ENCODE measurements at regions not wholly inside any gene's neighbourhood (a gene's known extent, or its start where the extent isn't known, plus 50 kb on each side); places are given as distances from the start of the nearest gene placed in this dataset.
A peak's percentile ranks its signal among the peaks of the same experiment; 100 is the strongest.

DNA sequence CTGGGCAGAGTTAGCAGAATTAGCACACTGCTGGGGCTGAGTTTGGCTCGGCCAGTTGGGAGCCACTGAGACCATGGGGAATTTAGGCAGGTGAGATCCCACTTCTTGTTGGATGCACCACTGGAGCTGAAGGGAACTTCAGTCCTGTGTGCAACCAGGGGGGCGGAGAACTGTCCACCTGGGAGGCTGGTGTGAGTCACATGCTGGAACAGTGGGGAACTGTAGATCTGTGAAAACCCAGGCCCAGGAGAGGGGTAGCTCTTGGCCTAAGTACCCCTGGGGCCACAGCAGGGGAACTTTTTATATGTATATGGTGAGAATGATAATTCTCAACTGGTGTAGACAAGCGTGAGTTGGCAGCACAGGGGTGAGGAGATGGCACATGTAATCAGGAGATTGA is 237.5 kb upstream of the KIF2A start:
- no peak for TF ChIP-seq SNAI2 (CRISPR knock-in tag; IDR thresholded peaks at IDR 0.05)
- ATAC-seq: no peak

DNA sequence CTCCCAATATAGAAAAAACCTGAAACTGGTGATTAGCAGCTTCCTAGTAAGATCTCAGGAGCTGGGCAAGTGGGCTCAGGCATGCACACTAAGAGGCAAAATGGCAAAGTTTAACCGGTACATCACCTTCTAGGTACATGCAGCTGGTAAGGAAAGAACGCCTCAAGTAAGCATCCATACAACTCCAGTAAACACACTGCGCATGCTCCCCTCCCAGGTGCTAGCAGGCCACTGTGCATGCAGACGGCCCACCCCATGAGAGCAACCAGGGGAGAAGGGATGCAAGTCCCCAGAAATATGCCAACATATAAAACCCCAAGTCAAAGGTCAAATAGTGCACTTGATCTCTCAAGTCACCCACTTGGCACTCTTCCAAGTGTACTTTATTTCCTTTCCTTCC is 228.6 kb upstream of the KIF2A start:
- TF ChIP-seq OSR1 (CRISPR knock-in tag; IDR thresholded peaks at IDR 0.05) (no peak), RARB (CRISPR knock-in tag; IDR thresholded peaks at IDR 0.05) (no peak), PPARA (CRISPR knock-in tag; IDR thresholded peaks at IDR 0.05; ENCODE audit: borderline replicate concordance) (no peak), ISL1 (CRISPR knock-in tag; IDR thresholded peaks at IDR 0.05) (no peak), TOX (CRISPR knock-in tag; IDR thresholded peaks at IDR 0.05; ENCODE audit: borderline replicate concordance) (no peak), CSDC2 (CRISPR knock-in tag; IDR thresholded peaks at IDR 0.05) (no peak)
- TF ChIP-seq, protein P1, sequence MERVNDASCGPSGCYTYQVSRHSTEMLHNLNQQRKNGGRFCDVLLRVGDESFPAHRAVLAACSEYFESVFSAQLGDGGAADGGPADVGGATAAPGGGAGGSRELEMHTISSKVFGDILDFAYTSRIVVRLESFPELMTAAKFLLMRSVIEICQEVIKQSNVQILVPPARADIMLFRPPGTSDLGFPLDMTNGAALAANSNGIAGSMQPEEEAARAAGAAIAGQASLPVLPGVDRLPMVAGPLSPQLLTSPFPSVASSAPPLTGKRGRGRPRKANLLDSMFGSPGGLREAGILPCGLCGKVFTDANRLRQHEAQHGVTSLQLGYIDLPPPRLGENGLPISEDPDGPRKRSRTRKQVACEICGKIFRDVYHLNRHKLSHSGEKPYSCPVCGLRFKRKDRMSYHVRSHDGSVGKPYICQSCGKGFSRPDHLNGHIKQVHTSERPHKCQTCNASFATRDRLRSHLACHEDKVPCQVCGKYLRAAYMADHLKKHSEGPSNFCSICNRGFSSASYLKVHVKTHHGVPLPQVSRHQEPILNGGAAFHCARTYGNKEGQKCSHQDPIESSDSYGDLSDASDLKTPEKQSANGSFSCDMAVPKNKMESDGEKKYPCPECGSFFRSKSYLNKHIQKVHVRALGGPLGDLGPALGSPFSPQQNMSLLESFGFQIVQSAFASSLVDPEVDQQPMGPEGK (CRISPR knock-in tag; IDR thresholded peaks at IDR 0.05; ENCODE audit: borderline replicate concordance): no peak
- ATAC-seq: no peak

DNA sequence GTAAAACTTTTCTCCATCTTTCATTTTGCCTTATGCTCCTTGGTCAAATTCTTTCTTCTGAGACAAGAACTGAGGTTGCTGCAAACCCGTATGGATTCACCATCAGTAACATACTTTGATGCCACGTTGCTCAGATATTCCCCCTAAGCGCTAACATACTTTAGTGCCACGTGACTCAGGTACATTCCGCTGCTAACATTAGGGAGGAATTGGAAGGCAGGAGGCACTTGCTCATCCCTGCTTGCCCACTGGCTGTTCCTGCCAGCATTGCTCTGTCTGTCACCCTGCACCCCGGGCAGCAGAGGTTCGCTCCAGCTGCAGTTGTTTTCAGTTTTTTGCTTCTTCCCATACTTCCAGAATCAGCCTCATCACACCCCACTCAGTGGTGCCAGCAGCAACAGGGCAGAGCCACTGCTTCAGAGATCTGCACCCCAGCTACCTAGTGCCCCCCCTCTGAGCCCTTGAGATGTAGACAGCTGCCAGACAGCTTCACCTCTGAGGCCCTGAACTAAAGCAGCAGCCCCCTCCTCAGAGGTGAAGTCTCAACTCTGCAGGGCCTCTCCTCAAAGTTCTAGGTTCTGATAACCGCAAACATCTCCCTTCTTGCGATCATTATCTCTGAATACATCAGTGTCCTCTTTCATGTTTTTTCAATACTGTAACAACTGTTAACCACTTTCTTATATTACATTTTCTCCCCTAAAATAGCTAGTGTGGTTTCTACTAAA is 228.0 kb upstream of the KIF2A start:
- TF ChIP-seq ZC3H10 (CRISPR knock-in tag; IDR thresholded peaks at IDR 0.05): no peak
- no peak for TF ChIP-seq CSRNP3 (CRISPR knock-in tag; IDR thresholded peaks at IDR 0.05)
- TF ChIP-seq PPARA (CRISPR knock-in tag; IDR thresholded peaks at IDR 0.05; ENCODE audit: borderline replicate concordance): no peak
- no peak for TF ChIP-seq ESRRG (CRISPR knock-in tag; IDR thresholded peaks at IDR 0.05)
- no peak for ATAC-seq

DNA sequence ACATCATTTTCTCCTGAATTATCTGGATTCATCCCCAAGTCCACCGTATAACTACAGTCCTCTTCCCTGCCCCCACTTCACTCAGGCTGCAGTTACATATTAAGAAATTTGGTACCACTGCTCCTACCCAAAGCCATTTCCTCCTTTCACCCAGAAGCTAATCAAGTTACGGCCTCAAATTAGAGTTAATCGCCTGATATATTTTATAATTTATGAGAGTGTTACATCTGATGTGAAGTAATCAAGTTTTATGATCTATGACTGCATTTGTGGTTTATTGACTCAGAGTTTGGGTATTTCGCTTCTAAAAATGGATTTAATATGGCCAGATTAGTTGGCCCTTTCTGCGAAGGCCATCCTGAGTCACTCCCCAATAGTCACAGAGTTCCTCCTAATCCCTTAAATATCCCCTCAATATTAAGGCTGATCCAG is 223.6 kb upstream of the KIF2A start:
- peak; percentile 77 for ATAC-seq
- TF ChIP-seq SNAI2 (CRISPR knock-in tag; IDR thresholded peaks at IDR 0.05) (peak; percentile 80), CSRNP3 (CRISPR knock-in tag; IDR thresholded peaks at IDR 0.05) (peak; percentile 83; the same call in 1 of the 2 replicates), ZNF70 (CRISPR knock-in tag; IDR thresholded peaks at IDR 0.05) (no peak), ESRRG (CRISPR knock-in tag; IDR thresholded peaks at IDR 0.05) (0 out of 2 replicates have a peak, but pooled peaks have one; percentile 47), CSDC2 (CRISPR knock-in tag; IDR thresholded peaks at IDR 0.05) (peak; percentile 77; the same call in 1 of the 2 replicates), ZFP30 (CRISPR knock-in tag; IDR thresholded peaks at IDR 0.05) (no peak), ZNF565 (CRISPR knock-in tag; conservative IDR thresholded peaks at IDR 0.05; ENCODE audit: low read depth) (no peak), ZNF8 (CRISPR knock-in tag; IDR thresholded peaks at IDR 0.05) (peak; percentile 49), BACH2 (CRISPR knock-in tag; IDR thresholded peaks at IDR 0.05; ENCODE audit: borderline replicate concordance) (no peak), PPARA (CRISPR knock-in tag; IDR thresholded peaks at IDR 0.05; ENCODE audit: borderline replicate concordance) (no peak), ARNTL (CRISPR knock-in tag; IDR thresholded peaks at IDR 0.05; ENCODE audit: borderline replicate concordance, low read depth) (no peak), ZFP3 (CRISPR knock-in tag; IDR thresholded peaks at IDR 0.05) (peak; percentile 62; the same call in 1 of the 2 replicates), GLIS3 (CRISPR knock-in tag; IDR thresholded peaks at IDR 0.05) (peak; percentile 92; the same call in 1 of the 2 replicates), RARB (CRISPR knock-in tag; IDR thresholded peaks at IDR 0.05) (no peak), ISL1 (CRISPR knock-in tag; IDR thresholded peaks at IDR 0.05) (peak; percentile 97), OSR1 (CRISPR knock-in tag; IDR thresholded peaks at IDR 0.05) (no peak), ZC3H10 (CRISPR knock-in tag; IDR thresholded peaks at IDR 0.05) (peak; percentile 77)
- TF ChIP-seq, protein P2, sequence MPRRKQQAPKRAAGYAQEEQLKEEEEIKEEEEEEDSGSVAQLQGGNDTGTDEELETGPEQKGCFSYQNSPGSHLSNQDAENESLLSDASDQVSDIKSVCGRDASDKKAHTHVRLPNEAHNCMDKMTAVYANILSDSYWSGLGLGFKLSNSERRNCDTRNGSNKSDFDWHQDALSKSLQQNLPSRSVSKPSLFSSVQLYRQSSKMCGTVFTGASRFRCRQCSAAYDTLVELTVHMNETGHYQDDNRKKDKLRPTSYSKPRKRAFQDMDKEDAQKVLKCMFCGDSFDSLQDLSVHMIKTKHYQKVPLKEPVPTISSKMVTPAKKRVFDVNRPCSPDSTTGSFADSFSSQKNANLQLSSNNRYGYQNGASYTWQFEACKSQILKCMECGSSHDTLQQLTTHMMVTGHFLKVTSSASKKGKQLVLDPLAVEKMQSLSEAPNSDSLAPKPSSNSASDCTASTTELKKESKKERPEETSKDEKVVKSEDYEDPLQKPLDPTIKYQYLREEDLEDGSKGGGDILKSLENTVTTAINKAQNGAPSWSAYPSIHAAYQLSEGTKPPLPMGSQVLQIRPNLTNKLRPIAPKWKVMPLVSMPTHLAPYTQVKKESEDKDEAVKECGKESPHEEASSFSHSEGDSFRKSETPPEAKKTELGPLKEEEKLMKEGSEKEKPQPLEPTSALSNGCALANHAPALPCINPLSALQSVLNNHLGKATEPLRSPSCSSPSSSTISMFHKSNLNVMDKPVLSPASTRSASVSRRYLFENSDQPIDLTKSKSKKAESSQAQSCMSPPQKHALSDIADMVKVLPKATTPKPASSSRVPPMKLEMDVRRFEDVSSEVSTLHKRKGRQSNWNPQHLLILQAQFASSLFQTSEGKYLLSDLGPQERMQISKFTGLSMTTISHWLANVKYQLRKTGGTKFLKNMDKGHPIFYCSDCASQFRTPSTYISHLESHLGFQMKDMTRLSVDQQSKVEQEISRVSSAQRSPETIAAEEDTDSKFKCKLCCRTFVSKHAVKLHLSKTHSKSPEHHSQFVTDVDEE (CRISPR knock-in tag; IDR thresholded peaks at IDR 0.05): peak; percentile 92
- TF ChIP-seq, protein P3, sequence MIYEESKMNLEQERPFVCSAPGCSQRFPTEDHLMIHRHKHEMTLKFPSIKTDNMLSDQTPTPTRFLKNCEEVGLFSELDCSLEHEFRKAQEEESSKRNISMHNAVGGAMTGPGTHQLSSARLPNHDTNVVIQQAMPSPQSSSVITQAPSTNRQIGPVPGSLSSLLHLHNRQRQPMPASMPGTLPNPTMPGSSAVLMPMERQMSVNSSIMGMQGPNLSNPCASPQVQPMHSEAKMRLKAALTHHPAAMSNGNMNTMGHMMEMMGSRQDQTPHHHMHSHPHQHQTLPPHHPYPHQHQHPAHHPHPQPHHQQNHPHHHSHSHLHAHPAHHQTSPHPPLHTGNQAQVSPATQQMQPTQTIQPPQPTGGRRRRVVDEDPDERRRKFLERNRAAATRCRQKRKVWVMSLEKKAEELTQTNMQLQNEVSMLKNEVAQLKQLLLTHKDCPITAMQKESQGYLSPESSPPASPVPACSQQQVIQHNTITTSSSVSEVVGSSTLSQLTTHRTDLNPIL (CRISPR knock-in tag; IDR thresholded peaks at IDR 0.05; ENCODE audit: low read depth): peak; percentile 96
- TF ChIP-seq, protein P1 (CRISPR knock-in tag; IDR thresholded peaks at IDR 0.05; ENCODE audit: borderline replicate concordance): peak; percentile 89; the same call in 1 of the 2 replicates
- TF ChIP-seq, protein P4, sequence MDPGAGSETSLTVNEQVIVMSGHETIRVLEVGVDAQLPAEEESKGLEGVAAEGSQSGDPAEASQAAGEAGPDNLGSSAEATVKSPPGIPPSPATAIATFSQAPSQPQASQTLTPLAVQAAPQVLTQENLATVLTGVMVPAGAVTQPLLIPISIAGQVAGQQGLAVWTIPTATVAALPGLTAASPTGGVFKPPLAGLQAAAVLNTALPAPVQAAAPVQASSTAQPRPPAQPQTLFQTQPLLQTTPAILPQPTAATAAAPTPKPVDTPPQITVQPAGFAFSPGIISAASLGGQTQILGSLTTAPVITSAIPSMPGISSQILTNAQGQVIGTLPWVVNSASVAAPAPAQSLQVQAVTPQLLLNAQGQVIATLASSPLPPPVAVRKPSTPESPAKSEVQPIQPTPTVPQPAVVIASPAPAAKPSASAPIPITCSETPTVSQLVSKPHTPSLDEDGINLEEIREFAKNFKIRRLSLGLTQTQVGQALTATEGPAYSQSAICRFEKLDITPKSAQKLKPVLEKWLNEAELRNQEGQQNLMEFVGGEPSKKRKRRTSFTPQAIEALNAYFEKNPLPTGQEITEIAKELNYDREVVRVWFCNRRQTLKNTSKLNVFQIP (CRISPR knock-in tag; IDR thresholded peaks at IDR 0.05; ENCODE audit: borderline replicate concordance, low read depth): no peak
